ENCODE measurements at regions not wholly inside any gene's neighbourhood (a gene's known extent, or its start where the extent isn't known, plus 50 kb on each side); places are given as distances from the start of the nearest gene placed in this dataset.

DNA sequence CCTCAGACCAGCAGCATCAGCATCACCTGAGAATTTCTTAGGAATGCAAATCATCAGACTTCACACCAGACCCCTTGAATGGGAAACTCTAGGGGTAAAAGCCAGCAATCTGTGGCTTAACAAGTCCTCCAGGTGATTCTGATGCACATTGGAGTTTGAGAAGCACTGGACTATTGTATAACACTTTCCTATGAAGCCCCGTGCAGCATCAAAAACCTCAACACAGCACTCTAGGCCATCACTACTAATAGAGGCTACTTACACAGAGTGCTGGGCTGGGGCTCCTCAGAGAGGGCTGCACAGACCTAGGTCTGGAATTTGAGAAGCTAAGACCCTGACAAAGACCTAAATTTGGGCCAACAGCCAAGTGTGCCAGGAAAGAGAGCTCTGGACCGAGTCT, 95.7 kb upstream of the ARAP3 start:
- DNase-seq: no peak

DNA sequence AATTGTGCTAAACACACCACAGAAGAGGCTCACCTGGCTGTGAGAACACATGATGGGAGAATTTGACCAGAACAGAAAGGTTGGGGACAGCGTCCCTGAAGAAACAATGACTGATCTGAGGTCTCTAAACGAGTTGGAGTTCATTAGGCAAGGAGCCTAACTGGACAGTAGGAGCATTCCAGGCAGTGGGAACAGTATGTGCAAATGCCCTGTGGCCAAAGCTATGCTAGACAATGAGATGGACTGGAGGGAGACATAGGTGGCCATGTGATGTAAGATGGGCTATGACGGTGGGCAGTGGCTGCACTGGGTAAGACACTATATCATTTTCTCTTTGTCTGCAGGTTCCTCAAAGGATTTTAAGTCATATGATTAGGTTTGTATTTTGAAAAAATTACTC, 95.1 kb upstream of the ARAP3 start:
- DNase-seq: no peak

DNA sequence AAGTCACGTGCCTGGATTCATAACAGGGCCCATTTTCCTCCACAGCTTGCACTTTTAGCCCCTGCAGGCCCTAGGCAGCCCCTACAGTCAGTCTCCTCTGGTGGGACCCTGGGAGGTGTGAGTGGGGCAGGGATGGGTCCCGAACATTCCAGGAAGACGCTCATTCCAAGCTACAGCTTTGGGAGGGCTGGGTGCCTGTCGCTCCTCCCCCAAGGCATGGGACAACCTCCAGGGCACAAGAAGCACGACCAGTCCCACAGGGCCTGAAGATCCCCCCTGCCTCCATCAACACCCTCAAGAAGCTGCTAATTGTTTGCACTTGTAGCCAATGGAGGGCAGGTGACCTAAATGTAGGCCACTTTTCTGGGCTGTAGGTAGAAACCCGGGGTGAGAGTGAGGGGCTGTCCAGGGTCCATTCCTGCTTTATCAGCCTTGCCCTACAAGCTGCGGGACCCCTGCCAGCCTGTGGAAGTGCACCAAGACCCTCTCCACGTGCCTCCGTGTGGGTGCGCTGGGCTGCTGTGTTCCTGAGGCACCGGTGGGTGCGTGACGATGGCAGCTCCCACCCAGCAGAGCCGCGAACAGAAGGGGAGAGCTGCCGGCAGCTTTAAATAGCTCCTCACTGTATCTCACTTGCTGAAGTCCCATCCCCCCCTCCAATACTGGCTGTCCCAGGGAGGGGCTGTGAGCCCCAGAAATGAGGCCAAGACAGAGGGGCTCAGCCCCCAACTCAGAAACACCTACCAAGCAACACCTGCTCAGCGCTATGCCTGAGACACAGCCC, 91.9 kb upstream of the ARAP3 start:
- DNase-seq: no peak

DNA sequence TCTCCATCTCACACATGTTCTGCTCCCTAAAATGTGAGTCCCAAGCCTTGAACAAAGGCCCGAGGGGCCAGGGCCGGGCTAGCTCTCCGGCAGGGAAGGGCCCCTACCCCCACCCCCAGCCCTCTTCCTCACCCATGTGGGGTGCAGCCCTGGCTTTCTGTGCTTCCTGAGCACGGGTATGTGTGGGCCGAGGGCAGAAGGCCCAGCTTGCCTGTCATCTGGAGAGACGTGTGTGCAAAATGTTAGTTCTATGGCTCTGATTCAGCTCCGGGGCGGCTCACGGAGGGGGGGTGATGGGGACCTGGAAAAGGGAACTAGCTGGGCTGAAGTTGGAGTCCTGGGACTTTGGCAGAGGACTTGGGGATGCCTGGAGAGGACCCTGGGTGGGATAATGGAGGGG, 90.3 kb upstream of the ARAP3 start:
- no peak for DNase-seq

DNA sequence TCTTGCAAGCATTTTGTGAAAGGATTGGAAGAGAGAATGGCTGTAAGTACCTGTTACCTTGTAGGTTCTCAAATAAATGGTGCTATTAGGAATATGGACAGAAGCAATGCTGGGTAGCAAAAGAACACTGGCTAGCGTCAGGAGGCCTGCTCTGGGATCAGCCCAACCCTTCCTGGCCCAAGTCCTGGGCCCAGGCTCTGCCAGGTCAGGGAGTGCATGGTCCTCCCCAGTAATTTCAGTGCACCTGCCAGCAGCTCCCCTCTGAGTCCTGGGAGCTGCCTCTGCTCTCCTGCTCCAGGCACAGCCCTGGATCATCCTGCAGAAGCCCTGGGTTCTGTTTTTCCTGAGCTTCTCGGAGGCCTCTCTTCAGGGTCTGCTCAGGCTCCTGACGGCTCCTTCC, 89.5 kb upstream of the ARAP3 start:
- no peak for DNase-seq

DNA sequence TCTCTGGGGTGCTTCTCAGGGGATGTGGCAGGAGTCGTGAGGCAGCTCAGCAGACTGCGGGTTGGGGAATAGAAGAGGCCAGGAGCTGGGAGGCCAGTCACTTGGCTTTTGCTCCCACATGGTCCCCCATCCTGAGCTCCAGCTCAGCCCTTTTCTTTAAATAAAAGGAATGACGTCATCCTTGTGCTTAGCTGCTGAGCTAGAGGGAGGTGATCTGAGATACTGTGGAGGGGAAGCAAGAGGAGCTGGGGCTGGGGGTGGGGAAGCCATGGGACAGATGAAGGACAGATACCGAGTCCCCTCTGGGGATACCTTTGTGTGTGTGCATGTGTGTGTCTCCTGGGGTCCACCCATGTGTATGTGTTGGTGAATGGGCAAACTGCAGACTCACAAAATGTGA, 89.0 kb upstream of the ARAP3 start:
- no peak for DNase-seq

DNA sequence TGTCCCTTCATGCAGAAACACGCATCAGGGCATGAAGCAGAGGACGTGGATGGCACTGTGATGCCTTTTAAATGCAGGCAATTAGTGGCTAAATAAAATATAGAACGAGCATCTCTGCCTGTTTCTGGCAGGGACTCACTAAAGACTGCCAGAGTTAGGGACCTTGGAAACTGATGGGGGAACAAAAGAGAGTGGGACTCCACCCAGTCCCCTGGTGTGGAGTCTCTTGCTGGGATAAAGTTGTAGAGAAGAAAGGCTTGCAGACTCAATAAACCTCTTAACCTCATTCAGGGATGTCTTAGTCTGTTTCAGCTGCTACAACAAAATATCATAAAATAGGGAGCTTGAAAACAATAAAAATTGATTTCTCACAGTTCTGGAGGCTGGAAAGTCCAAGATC, 87.6 kb upstream of the ARAP3 start:
- DNase-seq: no peak

DNA sequence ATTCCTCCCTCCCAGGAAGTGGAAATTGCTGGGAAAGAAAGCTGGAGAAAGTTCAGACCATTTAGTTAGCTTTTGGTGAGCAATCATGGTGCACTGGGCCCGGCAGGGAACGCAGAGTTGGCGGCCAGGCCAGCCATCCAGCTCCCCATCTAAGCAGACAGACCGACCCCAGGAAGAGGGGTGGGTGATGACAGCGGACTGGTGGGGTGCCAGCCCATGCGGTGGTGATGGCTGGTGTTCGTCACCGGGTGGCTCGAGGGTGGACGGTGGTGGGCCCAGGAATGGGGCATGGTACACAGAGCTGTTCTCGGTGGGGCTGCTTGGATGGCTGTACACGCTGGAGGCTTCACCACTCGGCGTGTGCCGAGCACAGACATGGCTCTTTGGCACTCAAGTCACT, 85.6 kb upstream of the ARAP3 start:
- no peak for DNase-seq

DNA sequence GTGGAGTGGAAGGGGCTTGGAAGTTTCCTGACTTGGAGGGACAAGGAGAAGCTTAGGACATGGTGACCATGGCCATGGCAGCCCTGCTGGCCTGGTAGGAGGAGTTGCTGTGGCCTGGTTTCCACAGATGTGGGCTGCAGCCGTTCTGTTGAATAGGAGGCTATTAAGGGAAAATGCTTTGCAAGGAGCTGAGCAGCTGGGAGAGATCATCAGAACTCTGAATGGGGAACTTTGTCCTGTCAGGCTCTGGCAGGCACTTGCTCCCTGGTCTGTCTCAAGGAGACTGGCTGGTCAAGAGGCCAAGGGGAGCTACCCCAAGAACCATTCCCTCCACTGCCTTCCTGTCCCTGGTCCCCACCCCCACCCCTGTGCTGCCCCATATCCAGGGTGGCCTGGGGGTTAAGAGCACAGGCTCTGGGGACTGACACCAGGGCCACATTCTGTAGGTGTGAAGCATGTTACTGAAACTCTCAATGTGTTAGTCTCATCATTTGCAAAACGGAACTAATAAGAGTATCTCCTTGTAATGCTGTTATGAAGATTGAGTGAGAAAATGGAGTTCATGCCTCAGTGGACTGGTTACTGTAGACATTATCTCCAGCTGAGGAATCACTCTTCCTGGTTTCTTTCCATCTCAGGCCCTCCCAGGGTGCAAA, 84.0 kb upstream of the ARAP3 start:
- DNase-seq: no peak

DNA sequence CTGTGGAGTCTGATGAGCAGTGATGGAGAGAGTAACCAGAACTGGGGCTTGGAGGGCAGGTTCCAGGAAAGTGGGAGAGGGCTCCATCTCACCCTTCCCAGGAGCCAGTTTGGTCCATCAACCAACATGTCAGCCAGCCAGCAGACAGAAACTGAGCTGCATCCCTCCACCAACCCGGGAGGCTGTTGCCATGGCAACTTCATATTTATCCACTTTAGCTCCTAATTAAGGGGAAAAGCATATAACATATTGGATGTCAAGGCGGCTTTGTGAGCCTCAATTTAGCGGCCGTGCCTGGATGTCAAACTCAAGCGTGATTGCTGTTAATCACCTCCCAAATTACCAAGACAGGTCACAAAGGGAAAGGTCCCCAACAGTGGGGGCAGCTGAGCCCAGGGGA, 81.5 kb upstream of the ARAP3 start:
- DNase-seq: no peak

DNA sequence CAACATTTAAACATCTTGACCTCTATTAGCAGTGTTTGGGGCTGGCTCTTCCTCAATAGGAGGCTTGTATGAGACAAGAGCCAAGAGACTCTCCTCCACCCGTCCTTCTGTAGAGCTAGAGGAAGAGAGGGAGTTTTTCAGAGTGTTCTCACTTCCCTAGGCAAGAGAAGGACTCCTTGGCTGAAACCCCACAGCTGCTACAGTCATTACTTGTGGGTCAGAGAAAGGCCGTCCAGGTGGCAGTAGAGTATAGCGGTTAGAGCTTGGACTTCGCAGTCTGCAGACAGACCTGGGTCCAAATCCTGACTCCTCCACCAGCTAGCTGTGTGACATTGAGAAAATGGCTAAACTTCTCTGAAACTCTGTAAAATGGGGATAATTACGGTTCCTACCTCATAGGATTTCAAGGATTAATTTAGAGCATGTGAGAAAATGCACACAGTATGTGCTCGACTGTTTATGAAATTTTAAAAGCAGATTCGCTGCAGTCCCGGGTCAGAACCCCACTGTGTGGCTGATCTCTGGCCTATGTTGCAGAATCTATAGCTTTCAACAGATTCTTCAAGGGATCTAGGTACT, 80.8 kb upstream of the ARAP3 start:
- no peak for DNase-seq

DNA sequence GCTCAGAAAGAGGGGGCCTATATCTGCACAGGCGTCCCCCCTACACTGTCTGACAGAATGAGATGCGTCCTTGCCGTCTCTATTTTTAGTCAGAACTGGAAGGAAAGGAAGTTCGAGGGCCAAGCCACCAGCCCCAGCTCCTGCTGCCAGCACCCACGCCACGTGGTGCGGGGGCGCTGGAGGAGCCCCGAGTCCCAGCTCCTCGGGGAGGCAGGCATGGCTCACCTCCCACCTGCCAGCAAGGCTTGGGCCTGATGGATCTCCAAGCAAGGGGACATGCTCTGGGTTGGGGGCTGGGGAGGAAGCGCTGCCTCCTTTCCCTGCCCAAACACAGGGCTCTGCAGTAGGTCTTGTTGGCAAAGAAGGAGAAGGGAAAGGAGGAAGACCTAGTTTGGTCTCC, 80.3 kb upstream of the ARAP3 start:
- DNase-seq: no peak

DNA sequence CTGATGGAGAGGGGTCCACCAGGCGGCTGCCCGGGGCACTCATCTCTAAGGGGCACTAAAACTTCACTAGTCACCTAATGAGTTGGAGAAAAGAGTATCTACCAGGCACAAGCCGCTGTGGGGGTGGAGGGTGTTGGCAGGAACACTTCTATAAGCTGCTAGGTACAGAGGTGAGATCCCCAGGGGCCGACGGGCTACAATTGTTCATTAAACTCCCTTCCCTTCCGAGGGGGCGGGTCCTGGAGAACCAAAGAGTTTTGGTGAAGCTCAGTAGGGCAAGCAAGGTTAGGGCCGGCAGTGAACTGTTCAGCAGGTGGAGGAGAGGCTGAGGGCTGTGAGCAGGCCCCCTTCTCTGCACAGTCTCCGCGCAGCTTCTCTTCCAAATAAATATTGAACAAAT, 78.7 kb upstream of the ARAP3 start:
- no peak for DNase-seq

DNA sequence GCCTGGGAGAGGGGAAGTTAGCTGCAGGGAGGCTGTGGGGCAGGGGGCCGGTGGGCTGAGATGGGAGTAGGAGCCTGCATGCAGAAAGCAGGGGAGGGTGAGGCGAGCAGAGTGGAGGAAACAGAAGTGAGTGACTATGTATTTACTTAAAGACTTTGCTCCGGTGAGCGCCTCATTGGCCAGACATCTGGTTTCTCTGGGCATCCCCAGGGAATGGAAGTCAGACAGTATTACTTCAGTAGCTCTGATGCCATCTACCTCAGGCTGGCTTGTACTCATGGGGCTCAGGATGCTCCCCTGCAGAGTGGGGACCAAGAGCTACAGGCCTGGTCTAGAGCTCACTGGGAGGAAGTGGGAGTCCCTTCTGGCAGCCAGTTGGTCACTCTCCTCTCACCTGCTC, 78.2 kb upstream of the ARAP3 start:
- DNase-seq: no peak

DNA sequence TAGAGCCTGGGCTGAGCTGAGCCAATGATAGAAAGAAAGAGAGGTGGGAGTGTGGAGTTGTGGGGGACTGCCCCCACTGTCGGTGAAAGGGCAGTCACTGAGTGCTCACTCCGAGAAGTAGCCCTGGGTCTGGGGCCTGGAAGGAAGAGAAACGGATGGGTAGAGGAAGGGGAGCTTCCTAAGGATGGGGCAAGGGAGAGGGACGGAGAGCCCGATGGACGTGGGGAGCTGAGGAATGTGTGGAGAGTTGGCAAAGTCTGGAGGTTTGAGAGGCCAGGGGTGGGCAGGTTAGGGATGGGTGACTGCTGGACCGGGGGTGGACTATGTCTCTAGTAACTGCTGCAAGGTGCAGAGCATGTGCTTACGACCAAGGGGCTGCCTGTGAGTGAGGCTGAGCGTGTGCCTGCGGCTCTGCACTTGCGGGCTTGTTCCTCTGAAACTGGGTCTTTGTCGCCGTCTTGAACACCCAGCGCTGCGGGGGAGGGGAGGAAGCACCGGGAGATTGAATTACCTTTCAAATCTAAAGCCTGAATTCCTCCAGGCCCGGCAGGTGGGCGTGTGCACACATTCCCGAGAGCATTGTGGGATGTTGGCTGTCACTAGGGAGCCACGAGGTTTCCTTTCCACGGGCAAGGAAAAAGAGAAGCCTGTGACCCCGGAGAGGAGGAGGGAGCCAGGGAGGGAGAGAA, 76.4 kb upstream of the ARAP3 start:
- DNase-seq: no peak

DNA sequence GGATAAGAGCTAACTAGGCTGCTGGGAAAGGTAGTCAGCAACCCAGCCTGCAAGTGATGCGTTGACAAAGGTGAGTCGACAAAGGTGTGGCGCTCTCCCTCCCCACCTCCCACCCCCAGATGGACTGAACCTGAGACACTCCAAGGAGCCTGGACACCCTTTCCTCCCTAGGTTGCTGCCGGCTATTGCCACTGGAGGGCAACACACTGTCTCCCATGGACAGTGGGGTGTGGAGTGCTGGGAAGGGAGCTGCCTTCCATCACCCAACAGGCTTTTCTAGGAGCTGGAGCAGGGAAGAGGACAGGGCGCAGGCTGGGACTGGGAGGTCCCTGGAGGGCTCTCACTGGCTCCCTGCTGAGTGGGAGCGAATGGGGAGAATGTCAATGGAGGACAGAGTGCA, 75.4 kb upstream of the ARAP3 start:
- DNase-seq: peak; percentile 5

DNA sequence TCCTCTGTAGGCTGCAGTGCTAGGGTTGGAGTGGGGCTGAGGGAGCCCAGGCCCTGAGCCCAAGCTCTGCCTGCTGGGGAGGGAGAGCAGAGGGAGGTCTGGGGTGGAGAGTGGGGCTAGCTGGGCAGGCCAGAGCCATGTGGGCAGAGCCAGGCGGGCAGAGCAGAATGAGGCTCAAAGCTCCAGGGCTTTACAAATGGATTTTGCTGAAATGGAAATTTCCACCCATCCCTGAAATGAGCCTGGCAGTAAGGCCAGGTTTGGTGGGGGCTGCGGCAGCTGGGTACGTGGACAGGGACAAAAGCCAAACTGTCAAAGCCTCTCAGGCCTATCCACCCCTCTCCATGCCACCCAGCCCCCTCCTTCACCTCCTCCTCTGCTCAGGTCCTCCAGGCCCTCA, 74.2 kb upstream of the ARAP3 start:
- no peak for DNase-seq

DNA sequence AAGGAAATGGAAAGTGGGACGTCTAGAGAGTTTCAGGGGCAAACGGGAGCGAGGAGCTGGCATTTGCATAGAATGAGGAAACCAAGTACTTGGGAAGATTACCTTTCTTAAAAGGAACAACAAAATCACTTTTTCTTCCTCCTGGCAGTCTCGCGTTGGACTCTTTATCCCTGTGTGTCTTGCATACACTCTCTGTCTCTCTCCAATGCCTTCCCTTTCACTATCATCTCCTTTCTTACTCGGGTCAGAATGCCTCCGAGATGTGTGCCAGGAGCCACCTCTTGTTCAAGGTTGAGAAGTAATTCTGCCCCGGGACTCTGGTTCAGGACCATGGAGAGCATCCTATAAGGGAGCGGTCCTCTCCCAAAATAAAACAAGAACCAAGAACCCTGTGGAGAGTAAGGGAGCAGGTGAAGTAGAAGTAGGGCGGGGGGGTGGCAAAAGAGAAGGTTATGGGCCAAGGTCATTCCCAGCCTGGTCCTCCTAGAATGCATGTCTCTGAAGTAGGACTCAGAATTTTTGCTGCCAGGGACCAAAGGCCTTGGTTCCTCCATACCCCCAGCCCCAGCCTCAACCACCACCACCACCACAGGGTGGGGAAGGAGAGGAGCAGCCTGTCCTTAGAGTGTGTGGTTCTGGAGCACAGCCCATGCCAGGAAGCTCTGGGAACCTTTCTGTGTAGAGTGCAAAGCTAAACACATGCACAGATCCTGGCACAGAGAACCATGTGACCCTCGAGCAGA, 72.1 kb upstream of the ARAP3 start:
- DNase-seq: peak; percentile 48

DNA sequence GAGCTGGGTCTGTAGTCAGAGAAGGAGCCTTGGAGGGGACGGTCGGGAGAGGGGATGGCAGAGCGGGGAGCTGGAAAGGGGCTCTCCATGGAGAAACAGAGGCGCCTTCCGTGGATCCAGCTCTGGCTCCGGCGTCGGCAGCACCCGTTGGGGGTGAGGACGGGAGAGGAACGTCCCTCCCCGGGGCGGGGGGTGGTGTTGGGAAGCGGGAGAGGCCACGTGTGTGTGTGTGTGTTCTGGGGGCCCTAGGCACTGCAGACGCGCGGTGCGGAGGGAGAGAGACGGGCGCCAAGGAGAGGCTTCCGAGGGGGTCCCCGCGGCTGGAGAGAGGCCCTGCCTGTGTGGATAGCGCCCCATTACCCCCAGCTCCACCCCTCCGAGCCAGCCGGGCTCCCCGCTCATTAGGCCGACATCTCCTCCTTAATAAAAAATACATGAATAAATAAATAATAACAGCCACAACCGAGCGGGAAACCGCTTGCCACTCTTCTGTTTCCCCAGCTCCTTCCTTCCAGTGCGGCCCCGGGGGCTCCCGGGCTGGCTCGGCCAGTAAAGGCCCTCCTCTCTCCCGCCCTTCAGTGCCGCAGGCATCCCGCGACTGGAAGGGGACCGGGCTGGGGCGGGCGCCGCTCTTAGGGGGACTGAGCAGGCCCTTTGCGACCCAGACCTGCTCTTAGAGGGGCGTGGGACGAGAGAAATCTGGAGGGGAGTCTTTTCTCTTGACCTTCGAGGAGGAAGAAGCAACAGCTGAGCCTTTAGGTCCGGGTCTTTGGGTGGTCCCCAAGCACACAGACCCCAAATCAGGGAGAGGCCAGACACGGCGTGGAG, 71.3 kb upstream of the ARAP3 start:
- no peak for DNase-seq

DNA sequence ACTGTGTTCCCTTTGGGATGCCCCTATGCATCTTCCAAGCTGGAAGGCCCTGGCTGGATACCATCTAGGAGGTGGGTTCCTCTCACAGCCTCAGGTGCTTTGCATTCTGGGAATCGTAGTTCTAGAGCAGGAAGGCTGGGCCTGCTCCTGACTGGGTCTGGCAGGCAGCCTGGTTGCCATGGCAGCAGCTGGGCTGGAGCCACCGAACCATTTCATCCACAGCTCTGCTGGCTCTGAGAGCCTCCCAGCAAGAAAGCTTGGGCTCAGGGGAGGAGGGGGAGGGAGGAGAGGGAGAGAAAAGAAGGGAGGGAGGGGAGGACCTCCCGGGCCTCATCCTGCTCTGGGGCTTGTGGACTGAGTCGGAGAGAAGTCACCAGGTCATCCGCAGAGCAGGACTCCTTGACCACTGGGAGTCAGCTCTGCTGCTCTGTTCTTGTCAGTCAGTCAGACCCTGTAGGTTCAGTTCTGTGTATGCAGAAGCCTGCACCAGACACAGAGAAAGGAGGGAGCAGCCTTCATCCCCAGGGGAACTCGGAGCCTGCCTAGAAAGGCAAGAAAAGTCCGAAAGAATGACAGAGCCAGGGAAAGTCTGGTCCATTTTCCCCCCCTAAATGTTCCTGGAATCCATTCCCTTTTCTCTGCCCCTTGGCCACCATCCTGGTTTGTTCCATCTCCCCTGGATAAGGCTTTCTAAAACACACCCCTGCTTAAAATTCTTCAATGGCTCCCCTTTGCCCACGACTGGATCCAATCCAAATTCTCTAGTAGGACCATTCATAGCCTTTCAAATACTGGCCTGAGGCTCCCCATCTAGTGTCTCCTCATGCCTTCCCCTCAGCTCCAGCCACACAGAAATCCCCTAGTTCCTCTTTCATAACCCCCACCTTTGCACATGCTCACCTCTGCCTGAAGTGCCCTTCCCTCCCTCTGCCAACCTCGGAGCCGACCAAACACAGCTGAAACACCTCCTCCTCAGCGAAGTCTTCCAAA, 65.4 kb upstream of the ARAP3 start:
- no peak for DNase-seq

DNA sequence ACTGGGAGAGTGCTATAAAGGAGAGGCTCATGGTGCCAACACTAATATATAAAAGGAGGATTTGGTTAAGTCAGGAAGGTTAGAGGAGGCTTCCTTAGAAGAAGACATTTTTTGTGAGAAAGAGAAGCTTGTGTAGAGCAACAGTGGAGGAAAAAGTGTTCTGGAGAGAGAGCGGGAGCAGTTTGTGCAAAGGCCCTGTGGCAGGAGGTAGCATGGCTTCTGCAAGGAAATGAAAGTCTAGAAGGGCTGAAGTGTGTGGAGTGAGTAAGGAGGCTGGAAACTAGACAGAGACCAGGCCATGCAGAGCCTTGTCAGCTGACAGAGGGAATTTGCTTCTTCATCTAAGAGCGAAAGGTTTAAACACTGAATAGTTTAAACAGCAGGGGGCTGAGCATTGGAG, 64.4 kb upstream of the ARAP3 start:
- DNase-seq: no peak

All from hematopoietic multipotent progenitor cell treated with erythropoietin and hydrocortisone succinate and interleukin-3 and kit ligand, for 8 days (in vitro differentiated cells).